Fibroblast of mammary gland (primary cell): ENCODE measurements at regions not wholly inside any gene's neighbourhood (a gene's known extent, or its start where the extent isn't known, plus 50 kb on each side); places are given as distances from the start of the nearest gene placed in this dataset.

ENCODE experiments used
- DNase-seq: peaks from one replicate; pipeline ENCODE4 v3.0.0-alpha.2; 2010; ENCODE audit warnings: low read depth
- H3K4me3 ChIP-seq: 2 replicates; pipeline ENCODE4 v1.5.1; 2011; ENCODE audit warnings: low read depth, mild to moderate bottlenecking, low read length, moderate library complexity; ENCODE audit not compliant: control insufficient read depth
- CTCF ChIP-seq: conservative IDR thresholded peaks from 2 replicates; pipeline ENCODE4 v1.5.1; 2011; ENCODE audit warnings: low read depth, low read length, inconsistent platforms; ENCODE audit not compliant: control insufficient read depth, insufficient read depth

GRCh38 chr3:13215940-13216546 is 142.8 kb upstream of the IQSEC1 start:
- peak; percentile 63 for DNase-seq
- H3K4me3 ChIP-seq: no peak overlapping the region
- no peak for TF ChIP-seq CTCF

- no peak for TF ChIP-seq CTCF
- H3K4me3 ChIP-seq: no peak overlapping the region
- DNase-seq: no peak
Measured at GRCh38 chr3:13214847-13215472, 141.7 kb upstream of the IQSEC1 start.

- DNase-seq: no peak
- TF ChIP-seq CTCF: no peak
- no peak overlapping the region for H3K4me3 ChIP-seq
Measured at GRCh38 chr3:13213911-13214846, 140.9 kb upstream of the IQSEC1 start.

- no peak overlapping the region for H3K4me3 ChIP-seq
- no peak for DNase-seq
- TF ChIP-seq CTCF: no peak
Measured at GRCh38 chr3:13213490-13213889, 140.3 kb upstream of the IQSEC1 start.

- H3K4me3 ChIP-seq: no peak overlapping the region
- no peak for DNase-seq
- no peak for TF ChIP-seq CTCF
Measured at GRCh38 chr3:13211605-13212210, 138.5 kb upstream of the IQSEC1 start.

GRCh38 chr3:13210221-13210975 is 137.2 kb upstream of the IQSEC1 start:
- TF ChIP-seq CTCF: no peak
- no peak overlapping the region for H3K4me3 ChIP-seq
- no peak for DNase-seq
